Endothelial cell of umbilical vein (primary cell): ENCODE measurements at regions not wholly inside any gene's neighbourhood (a gene's known extent, or its start where the extent isn't known, plus 50 kb on each side); places are given as distances from the start of the nearest gene placed in this dataset.

Source experiments
- BruUV-seq: library from RNA; stranded (reverse); fragments of 400-500 nt; replicated peaks from 2 replicates; lab custom pipeline; 2021; lab: Mats Ljungman, UMichigan
- CTCF ChIA-PET: fragments of 300-600, 350-600 bp; sonication (Branson Sonifier 250); formaldehyde crosslinking; loops from one replicate; lab custom pipeline; 2021; ENCODE audit warnings: antibody characterized with exemption, inconsistent platforms; lab: Charles Lee
- POLR2A ChIA-PET: fragments of 300-600, 350-600 bp; sonication (Branson Sonifier 250); formaldehyde crosslinking; loops from one replicate; lab custom pipeline; 2021; ENCODE audit warnings: antibody characterized with exemption, inconsistent platforms; lab: Charles Lee
- DNase-seq: peaks from one replicate; pipeline ENCODE4 v3.0.0-alpha.2; 2011; ENCODE audit warnings: low read depth, low spot score
- FAIRE-seq: peaks from 2 replicates; lab custom pipeline; 2011; peaks lifted over from hg19 to GRCh38; lab: Jason Lieb, UNC
- H2AFZ ChIP-seq: 2 replicates; pipeline ENCODE4 v1.6.0; 2012; ENCODE audit warnings: low read depth, low read length, control low read depth, inconsistent platforms
- H3K27ac ChIP-seq: 2 replicates; pipeline ENCODE4 v1.5.1; 2011; ENCODE audit warnings: low read depth, mild to moderate bottlenecking, control low read depth, low read length, moderate library complexity; ENCODE audit not compliant: insufficient read depth
- H3K27me3 ChIP-seq, 2 experiments: 2 replicates each; pipeline versions ENCODE4 v1.6.0 to v1.6.1; 2011; ENCODE audit warnings: low read length in 2 of 2, mixed read lengths in 1 of 2; ENCODE audit not compliant: control insufficient read depth in 2 of 2, insufficient read depth in 2 of 2
- H3K36me3 ChIP-seq, 2 experiments: 2 replicates in 1 of 2; 3 replicates in 1 of 2; pipeline ENCODE4 v1.5.1; 2011; ENCODE audit warnings: low read length in 2 of 2, mild to moderate bottlenecking in 1 of 2, moderate library complexity in 1 of 2; ENCODE audit not compliant: control insufficient read depth in 2 of 2, insufficient read depth in 2 of 2; ENCODE audit errors: extremely low read depth in 1 of 2
- H3K4me1 ChIP-seq: 3 replicates; pipeline ENCODE4 v1.5.1; 2011; ENCODE audit warnings: mild to moderate bottlenecking, low read length; ENCODE audit not compliant: control insufficient read depth, insufficient read depth; ENCODE audit errors: extremely low read depth
- H3K4me2 ChIP-seq: 2 replicates; pipeline ENCODE4 v1.6.1; 2011; ENCODE audit warnings: low read length, control low read depth, mixed read lengths; ENCODE audit not compliant: insufficient read depth
- H3K4me3 ChIP-seq, 3 experiments: fragments of 200-600 bp in 1 of 3; sonication (generic), shearing (Covaris generic) in 1 of 3; replicated peaks in 1 of 3; 2 replicates each; pipeline ENCODE4 v1.5.1; 2011 to 2016; ENCODE audit warnings: control low read depth in 3 of 3, low read length in 3 of 3, mild to moderate bottlenecking in 2 of 3, inconsistent platforms in 1 of 3, low read depth in 1 of 3, moderate library complexity in 1 of 3; ENCODE audit not compliant: insufficient read depth in 1 of 3
- H3K79me2 ChIP-seq: 2 replicates; pipeline ENCODE4 v1.6.0; 2012; ENCODE audit warnings: low read length, inconsistent platforms; ENCODE audit not compliant: control insufficient read depth, insufficient read depth
- H3K9ac ChIP-seq: replicated peaks from 2 replicates; pipeline ENCODE3; 2011; ENCODE audit warnings: low read length, control low read depth; ENCODE audit not compliant: insufficient read depth; ENCODE audit errors: extremely low read depth
- H3K9me1 ChIP-seq: replicated peaks from 3 replicates; pipeline ENCODE4 v1.6.0; 2011; ENCODE audit warnings: mild to moderate bottlenecking, low read length; ENCODE audit not compliant: control insufficient read depth, insufficient read depth; ENCODE audit errors: extremely low read depth
- H3K9me3 ChIP-seq: replicated peaks from 2 replicates; pipeline ENCODE4 v1.5.1; 2012; ENCODE audit warnings: low read length, inconsistent platforms; ENCODE audit not compliant: control insufficient read depth, insufficient read depth
- H4K20me1 ChIP-seq: replicated peaks from 2 replicates; pipeline ENCODE3; 2011; ENCODE audit warnings: mild to moderate bottlenecking, low read length; ENCODE audit not compliant: control insufficient read depth, insufficient read depth; ENCODE audit errors: extremely low read depth
- CTCF ChIP-seq, 2 donors: IDR thresholded peaks; 1 replicate in 1 of 2; 2 replicates in 1 of 2; pipeline ENCODE4 v1.5.1; 2011; ENCODE audit warnings: low read length in 2 of 2, mild to moderate bottlenecking in 2 of 2, moderate library complexity in 2 of 2, control low read depth in 1 of 2, inconsistent platforms in 1 of 2, low read depth in 1 of 2; ENCODE audit not compliant: insufficient read depth in 1 of 2; ENCODE audit errors: extremely low read depth in 1 of 2
- EZH2 ChIP-seq: IDR thresholded peaks from 2 replicates; pipeline ENCODE4 v1.6.1; 2012; ENCODE audit warnings: borderline replicate concordance, low read depth, mild to moderate bottlenecking, moderate library complexity, low read length, inconsistent platforms; ENCODE audit not compliant: severe bottlenecking
- FOS ChIP-seq: IDR thresholded peaks from 2 replicates; pipeline ENCODE4 v1.6.1; 2011; ENCODE audit warnings: mild to moderate bottlenecking, low read length, moderate library complexity, borderline replicate concordance; ENCODE audit not compliant: insufficient read depth
- GATA2 ChIP-seq: IDR thresholded peaks from 2 replicates; pipeline ENCODE4 v1.7.0; 2011; ENCODE audit warnings: low read depth, mild to moderate bottlenecking, moderate library complexity, mixed read lengths, low read length; ENCODE audit not compliant: insufficient read length, insufficient read depth
- JUN ChIP-seq: IDR thresholded peaks from 2 replicates; pipeline ENCODE4 v1.6.1; 2011; ENCODE audit warnings: borderline replicate concordance, low read depth; ENCODE audit not compliant: insufficient read length, insufficient read depth
- MAX ChIP-seq: IDR thresholded peaks from 2 replicates; pipeline ENCODE4 v1.6.1; 2011; ENCODE audit not compliant: insufficient read depth, insufficient read length
- MYC ChIP-seq: IDR thresholded peaks from one replicate; pipeline ENCODE4 v1.6.1; 2011; ENCODE audit warnings: mild to moderate bottlenecking, low read depth, low read length
- POLR2A ChIP-seq: IDR thresholded peaks from 2 replicates; pipeline ENCODE4 v1.6.1; 2012; ENCODE audit warnings: low read depth, mild to moderate bottlenecking, control low read depth, low read length
- POLR2AphosphoS5 ChIP-seq: IDR thresholded peaks from 2 replicates; pipeline ENCODE4 v1.6.1; 2012; ENCODE audit warnings: low read depth, mild to moderate bottlenecking, control low read depth, low read length, moderate library complexity; ENCODE audit not compliant: insufficient read depth
- dilution Hi-C: fragments of 300-500 bp; cut with MboI; formaldehyde crosslinking; loops from one replicate; pipeline ENCODE4 v1.15.0; 2019; ENCODE audit warnings: low sequenced_read_pairs; ENCODE audit not compliant: extremely low pct_ligation_motif_present
- intact Hi-C: fragments of 100-400 bp; cut with micrococcal nuclease; formaldehyde crosslinking; loops from one replicate; pipeline ENCODE4 v1.10.0; 2022

- Histone ChIP-seq H3K4me2 (no peak overlapping the region), H3K27ac (no peak overlapping the region), H3K27me3 (no peaks in the 10 kb centered on the region), H3K4me1 (no peaks in the 10 kb centered on the region), H3K9me3 (peaks cover 8% of the 10 kb centered on the region), H3K9me1 (no peaks in the 10 kb centered on the region), H3K4me3 (no peak overlapping the region), H2AFZ (no peak overlapping the region), H4K20me1 (no peaks in the 10 kb centered on the region), H3K79me2 (no peaks in the 10 kb centered on the region), H3K36me3 (no peaks in the 10 kb centered on the region), H3K9ac (no peak overlapping the region)
- no peak for DNase-seq
- no TSS peak for BruUV-seq
- ChIA-PET POLR2A (no interaction called here), CTCF (no interaction called here)
- intact Hi-C loops, result no loop called here
- TF ChIP-seq EZH2 (no peak), POLR2A (no peak), JUN (no peak), CTCF (IDR thresholded peaks at IDR 0.05; ENCODE audit: extremely low read depth in 1 of 2, insufficient read depth in 1 of 2, low read depth in 1 of 2, low read length in 2 of 2) (no peak), MAX (no peak), GATA2 (no peak), FOS (no peak), MYC (no peak), POLR2AphosphoS5 (no peak)
- no peak for FAIRE-seq
- dilution Hi-C loops, result no loop called here
These were observed 500.7 kb downstream of the TCERG1L start for GRCh38 chr10:130810856-130811255.
